22Rv1 (cell line): ENCODE measurements at regions not wholly inside any gene's neighbourhood (a gene's known extent, or its start where the extent isn't known, plus 50 kb on each side); places are given as distances from the start of the nearest gene placed in this dataset.

Source experiments
- H3K27ac ChIP-seq: fragments of 450-650 bp; 2 replicates; pipeline ENCODE4 v1.5.1; 2017
- CTCF ChIP-seq: fragments of 450-650 bp; IDR thresholded peaks from 2 replicates; pipeline ENCODE4 v1.5.1; 2017; ENCODE audit warnings: mild to moderate bottlenecking
- ZFX ChIP-seq: fragments of 450-650 bp; IDR thresholded peaks from 2 replicates; pipeline ENCODE4 v1.6.1; 2017; ENCODE audit warnings: antibody characterized with exemption, borderline replicate concordance

GRCh38 chr3:170641510-170642236 lies 55.8 kb upstream of the SLC7A14 start:
- TF ChIP-seq ZFX: no peak
- TF ChIP-seq CTCF: no peak
- H3K27ac ChIP-seq: no peak overlapping the region

GRCh38 chr3:170640737-170641171 lies 54.9 kb upstream of the SLC7A14 start:
- no peak overlapping the region for H3K27ac ChIP-seq
- TF ChIP-seq ZFX (no peak), CTCF (no peak)

GRCh38 chr3:170638988-170639387 lies 53.1 kb upstream of the SLC7A14 start:
- no peak overlapping the region for H3K27ac ChIP-seq
- no peak for TF ChIP-seq ZFX
- no peak for TF ChIP-seq CTCF

- H3K27ac ChIP-seq: no peak overlapping the region
Observed at GRCh38 chr3:170637306-170637705, 51.4 kb upstream of the SLC7A14 start.

GRCh38 chr3:170636400-170636973 lies 50.6 kb upstream of the SLC7A14 start:
- TF ChIP-seq ZFX (no peak), CTCF (no peak)
- no peak overlapping the region for H3K27ac ChIP-seq

More at GRCh38 chr3:170637306-170637705, 51.4 kb upstream of the SLC7A14 start:
- TF ChIP-seq ZFX (no peak), CTCF (no peak)
